Loucy (cell line): ENCODE measurements at regions not wholly inside any gene's neighbourhood (a gene's known extent, or its start where the extent isn't known, plus 50 kb on each side); places are given as distances from the start of the nearest gene placed in this dataset.

ENCODE experiments used
- H2AFZ ChIP-seq: fragments of 200-600 bp; sonication (generic); 2 replicates; pipeline ENCODE4 v1.6.0; 2016; ENCODE audit warnings: antibody characterized with exemption, mild to moderate bottlenecking, low read length, moderate library complexity
- H3F3A ChIP-seq: fragments of 200-600 bp; 2 replicates; pipeline ENCODE4 v1.6.0; 2016; ENCODE audit warnings: antibody characterized with exemption, low read depth, mild to moderate bottlenecking
- H3K27me3 ChIP-seq: fragments of 200-600 bp; sonication (generic); 2 replicates; pipeline ENCODE4 v1.6.1; 2014; ENCODE audit warnings: low read length, mild to moderate bottlenecking; ENCODE audit not compliant: insufficient read depth, poor library complexity, severe bottlenecking
- H3K36me3 ChIP-seq: fragments of 200-600 bp; sonication (generic); 2 replicates; pipeline ENCODE4 v1.6.1; 2016; ENCODE audit warnings: low read length; ENCODE audit not compliant: insufficient read depth
- H3K4me1 ChIP-seq: fragments of 200-600 bp; sonication (generic); 2 replicates; pipeline ENCODE4 v1.5.1; 2014; ENCODE audit warnings: low read length, mild to moderate bottlenecking; ENCODE audit not compliant: insufficient read depth, poor library complexity, severe bottlenecking
- H3K4me2 ChIP-seq: fragments of 200-600 bp; sonication (generic); 2 replicates; pipeline ENCODE4 v1.6.0; 2014; ENCODE audit warnings: antibody characterized with exemption, low read length, low read depth, mild to moderate bottlenecking; ENCODE audit not compliant: poor library complexity, severe bottlenecking
- H3K4me3 ChIP-seq: fragments of 200-600 bp; sonication (generic); 2 replicates; pipeline ENCODE4 v1.5.1; 2014; ENCODE audit warnings: low read length, mild to moderate bottlenecking, mixed read lengths; ENCODE audit not compliant: poor library complexity, severe bottlenecking
- H3K79me2 ChIP-seq: fragments of 200-600 bp; sonication (generic); 2 replicates; pipeline ENCODE4 v1.6.1; 2014; ENCODE audit warnings: low read length; ENCODE audit not compliant: insufficient read depth
- H3K9ac ChIP-seq: fragments of 200-600 bp; sonication (generic); 2 replicates; pipeline ENCODE4 v1.6.0; 2014; ENCODE audit warnings: mild to moderate bottlenecking, low read depth, low read length, moderate library complexity; ENCODE audit not compliant: poor library complexity, severe bottlenecking
- H3K9me2 ChIP-seq: fragments of 200-600 bp; sonication (generic); replicated peaks from 2 replicates; pipeline ENCODE4 v1.6.1; 2016; ENCODE audit warnings: low read depth, low read length, mixed read lengths
- H3K9me3 ChIP-seq: fragments of 200-600 bp; sonication (generic); 2 replicates; pipeline ENCODE4 v1.6.1; 2014; ENCODE audit warnings: mild to moderate bottlenecking, antibody characterized with exemption, low read length, low read depth; ENCODE audit not compliant: insufficient read depth
- H4K20me1 ChIP-seq: fragments of 200-600 bp; sonication (generic); 2 replicates; pipeline ENCODE4 v1.6.0; 2014; ENCODE audit warnings: antibody characterized with exemption, low read length, mild to moderate bottlenecking; ENCODE audit not compliant: insufficient read depth, poor library complexity, severe bottlenecking
- CTCF ChIP-seq: fragments of 200-600 bp; sonication (generic); conservative IDR thresholded peaks from 2 replicates; pipeline ENCODE4 v1.5.1; 2014; ENCODE audit warnings: mild to moderate bottlenecking, antibody characterized with exemption, low read length
- EZH2phosphoT487 ChIP-seq: fragments of 200-600 bp; IDR thresholded peaks from 2 replicates; pipeline ENCODE4 v1.6.1; 2018; ENCODE audit warnings: antibody characterized with exemption, mild to moderate bottlenecking, moderate library complexity, borderline replicate concordance

- TF ChIP-seq CTCF, result no peak
- no peak for TF ChIP-seq EZH2phosphoT487
- Histone ChIP-seq H3K4me2 (no peak overlapping the region), H3K36me3 (no peaks in the 10 kb centered on the region), H3K9me2 (no peaks in the 10 kb centered on the region), H3K9me3 (no peaks in the 10 kb centered on the region; the same call in 1 of the 2 replicates), H3K79me2 (no peaks in the 10 kb centered on the region), H4K20me1 (no peaks in the 10 kb centered on the region), H2AFZ (0 out of 2 replicates have a peak overlapping the region, but pooled peaks have one; percentile 24), H3K4me3 (no peak overlapping the region), H3K4me1 (no peaks in the 10 kb centered on the region), H3F3A (no peaks in the 10 kb centered on the region), H3K27me3 (no peaks in the 10 kb centered on the region), H3K9ac (no peak overlapping the region)
Measured at GRCh38 chr14:56461276-56462275, 118.0 kb upstream of the TMEM260 start.

GRCh38 chr14:56463271-56463890 lies 116.2 kb upstream of the TMEM260 start:
- H4K20me1 ChIP-seq, result no peaks in the 10 kb centered on the region
- H3K36me3 ChIP-seq, result no peaks in the 10 kb centered on the region
- no peaks in the 10 kb centered on the region for H3K27me3 ChIP-seq
- H3K9me2 ChIP-seq, result no peaks in the 10 kb centered on the region
- H3K4me1 ChIP-seq, result no peaks in the 10 kb centered on the region
- H3K9me3 ChIP-seq, result no peaks in the 10 kb centered on the region; the same call in 1 of the 2 replicates
- no peaks in the 10 kb centered on the region for H3F3A ChIP-seq
- no peak overlapping the region for H3K9ac ChIP-seq
- no peak for TF ChIP-seq EZH2phosphoT487
- no peak for TF ChIP-seq CTCF
- H3K79me2 ChIP-seq, result no peaks in the 10 kb centered on the region
- no peak overlapping the region for H3K4me3 ChIP-seq
- no peak overlapping the region for H3K4me2 ChIP-seq
- H2AFZ ChIP-seq, result no peak overlapping the region

GRCh38 chr14:56471056-56471455 lies 108.5 kb upstream of the TMEM260 start:
- no peaks in the 10 kb centered on the region for H3K79me2 ChIP-seq
- H3F3A ChIP-seq, result no peaks in the 10 kb centered on the region
- no peak overlapping the region for H3K4me2 ChIP-seq
- H3K9me2 ChIP-seq, result no peaks in the 10 kb centered on the region
- no peaks in the 10 kb centered on the region for H4K20me1 ChIP-seq
- H3K9ac ChIP-seq, result no peak overlapping the region
- H2AFZ ChIP-seq, result no peak overlapping the region
- H3K9me3 ChIP-seq, result 0 out of 2 replicates have a peak, but pooled peaks cover 3% of the 10 kb centered on the region
- no peaks in the 10 kb centered on the region for H3K36me3 ChIP-seq
- H3K27me3 ChIP-seq, result no peaks in the 10 kb centered on the region
- peaks cover 17% of the 10 kb centered on the region for H3K4me1 ChIP-seq
- no peak overlapping the region for H3K4me3 ChIP-seq
- TF ChIP-seq CTCF, result no peak
- TF ChIP-seq EZH2phosphoT487, result no peak
